ENCODE measurements at regions not wholly inside any gene's neighbourhood (a gene's known extent, or its start where the extent isn't known, plus 50 kb on each side); places are given as distances from the start of the nearest gene placed in this dataset.
A peak's percentile ranks its signal among the peaks of the same experiment; 100 is the strongest.

DNA sequence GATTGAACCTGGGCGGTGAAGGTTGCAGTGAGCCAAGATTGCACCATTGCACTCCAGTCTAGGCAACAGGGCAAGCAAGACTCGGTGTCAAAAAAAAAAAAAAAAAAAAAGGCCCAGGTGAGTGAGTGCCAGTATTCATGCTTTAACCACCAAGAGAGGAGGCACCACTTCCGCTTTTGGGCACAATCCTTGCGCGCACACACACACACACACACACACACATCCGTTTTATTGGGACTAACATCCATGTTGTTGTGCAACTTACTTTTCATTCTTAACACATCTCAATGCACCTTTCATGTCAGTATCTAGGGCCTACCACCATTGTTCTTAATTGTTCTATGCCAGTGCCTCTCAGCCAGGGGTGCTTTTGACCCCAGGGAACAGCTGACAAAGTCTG is 263.0 kb downstream of the CDC5L start:
- TF ChIP-seq, protein P1, sequence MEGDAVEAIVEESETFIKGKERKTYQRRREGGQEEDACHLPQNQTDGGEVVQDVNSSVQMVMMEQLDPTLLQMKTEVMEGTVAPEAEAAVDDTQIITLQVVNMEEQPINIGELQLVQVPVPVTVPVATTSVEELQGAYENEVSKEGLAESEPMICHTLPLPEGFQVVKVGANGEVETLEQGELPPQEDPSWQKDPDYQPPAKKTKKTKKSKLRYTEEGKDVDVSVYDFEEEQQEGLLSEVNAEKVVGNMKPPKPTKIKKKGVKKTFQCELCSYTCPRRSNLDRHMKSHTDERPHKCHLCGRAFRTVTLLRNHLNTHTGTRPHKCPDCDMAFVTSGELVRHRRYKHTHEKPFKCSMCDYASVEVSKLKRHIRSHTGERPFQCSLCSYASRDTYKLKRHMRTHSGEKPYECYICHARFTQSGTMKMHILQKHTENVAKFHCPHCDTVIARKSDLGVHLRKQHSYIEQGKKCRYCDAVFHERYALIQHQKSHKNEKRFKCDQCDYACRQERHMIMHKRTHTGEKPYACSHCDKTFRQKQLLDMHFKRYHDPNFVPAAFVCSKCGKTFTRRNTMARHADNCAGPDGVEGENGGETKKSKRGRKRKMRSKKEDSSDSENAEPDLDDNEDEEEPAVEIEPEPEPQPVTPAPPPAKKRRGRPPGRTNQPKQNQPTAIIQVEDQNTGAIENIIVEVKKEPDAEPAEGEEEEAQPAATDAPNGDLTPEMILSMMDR (conservative IDR thresholded peaks at IDR 0.05; ENCODE audit: low read depth, low read length): no peak
- H3K4me3 ChIP-seq (ENCODE audit: low read depth, low read length): no peak overlapping the region
- DNase-seq (ENCODE audit: low read depth): no peak

DNA sequence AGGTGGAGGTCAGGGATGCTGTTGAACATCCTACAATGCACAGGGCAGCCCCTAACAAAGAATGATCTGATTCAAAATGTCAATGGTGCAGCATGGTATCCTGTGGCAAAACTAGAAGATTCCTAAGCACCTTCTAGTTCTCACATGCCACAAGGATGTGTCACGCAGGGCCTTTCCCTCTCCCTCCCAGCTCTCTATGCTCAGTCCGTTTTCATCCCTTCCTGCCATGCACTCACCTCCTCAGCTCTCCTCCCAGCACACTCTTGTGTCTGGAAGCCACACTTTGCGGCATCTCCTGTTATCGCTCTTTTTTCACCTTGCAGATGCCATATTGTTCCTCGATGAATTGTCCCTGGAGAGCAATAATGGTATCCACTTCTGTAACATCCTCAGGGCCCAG is 263.4 kb downstream of the CDC5L start:
- no peak overlapping the region for H3K4me3 ChIP-seq (ENCODE audit: low read depth, low read length)
- peak; percentile 42 for DNase-seq (ENCODE audit: low read depth)
- TF ChIP-seq, protein P1 (conservative IDR thresholded peaks at IDR 0.05; ENCODE audit: low read depth, low read length): no peak

DNA sequence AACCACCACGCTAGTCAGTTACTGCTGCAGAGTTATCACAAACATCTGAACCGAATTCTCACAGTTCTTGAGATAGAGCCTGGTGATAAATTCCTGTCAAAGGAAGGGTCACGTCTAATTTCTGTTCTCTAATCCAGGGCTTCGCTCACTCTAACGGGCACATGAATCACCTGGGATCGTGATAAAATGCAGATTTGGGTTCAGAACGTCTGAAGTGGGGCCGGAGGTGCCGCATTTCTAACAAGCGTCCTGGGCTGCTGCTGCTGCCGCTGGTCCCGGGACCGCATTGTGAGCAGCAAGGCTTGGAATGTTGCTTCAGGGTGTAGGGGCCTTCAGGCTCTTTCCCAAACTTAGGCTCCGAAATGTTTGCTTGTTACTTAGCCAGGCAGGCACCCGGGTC is 264.1 kb downstream of the CDC5L start:
- H3K4me3 ChIP-seq (ENCODE audit: low read depth, low read length): no peak overlapping the region
- DNase-seq (ENCODE audit: low read depth): no peak
- TF ChIP-seq, protein P1 (conservative IDR thresholded peaks at IDR 0.05; ENCODE audit: low read depth, low read length): no peak

DNA sequence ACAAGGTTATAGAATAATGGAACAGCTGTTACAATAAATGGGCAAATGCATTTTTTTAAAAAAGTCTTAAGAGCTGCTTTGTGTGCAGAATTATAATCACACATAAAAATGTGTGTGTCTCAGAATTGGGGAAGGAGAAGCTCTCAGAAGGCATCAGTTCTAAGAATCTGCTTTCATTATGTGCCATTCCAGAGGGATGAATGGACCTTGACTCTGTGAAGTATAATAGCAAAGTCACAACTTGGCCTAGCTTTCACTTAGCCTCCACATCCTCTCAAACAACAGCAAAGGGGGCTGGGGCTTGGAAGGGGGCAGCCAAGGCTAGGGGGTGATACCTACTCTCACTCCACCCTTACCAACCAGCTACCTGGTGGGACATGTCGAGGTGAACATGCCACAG is 265.0 kb downstream of the CDC5L start:
- no peak for DNase-seq (ENCODE audit: low read depth)

DNA sequence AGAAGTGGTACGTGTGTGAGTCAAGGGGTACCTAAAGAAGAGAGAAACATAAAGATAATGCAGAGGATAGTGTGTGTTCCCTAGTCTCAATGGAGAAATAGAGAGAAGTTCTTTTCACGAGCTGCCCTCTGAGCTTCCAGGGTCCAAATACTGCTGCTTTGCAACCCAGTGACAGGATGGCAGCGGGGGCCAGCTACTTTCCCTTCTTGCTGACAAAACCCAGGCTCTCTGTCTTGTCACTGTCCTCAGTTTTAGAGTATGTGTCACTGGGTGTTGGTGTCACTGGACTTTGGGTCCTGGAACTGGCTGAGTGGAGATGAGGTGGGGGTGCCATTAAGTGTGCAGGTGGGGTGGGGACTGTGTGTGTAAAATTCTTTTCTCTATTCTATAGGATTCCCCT is 265.6 kb downstream of the CDC5L start:
- no peak overlapping the region for H3K4me3 ChIP-seq (ENCODE audit: low read depth, low read length)
- TF ChIP-seq, protein P1 (conservative IDR thresholded peaks at IDR 0.05; ENCODE audit: low read depth, low read length): no peak
- DNase-seq (ENCODE audit: low read depth): no peak

More for the DNA sequence above, 265.0 kb downstream of the CDC5L start:
- TF ChIP-seq, protein P1 (conservative IDR thresholded peaks at IDR 0.05; ENCODE audit: low read depth, low read length): no peak
- H3K4me3 ChIP-seq (ENCODE audit: low read depth, low read length): no peak overlapping the region

DNA sequence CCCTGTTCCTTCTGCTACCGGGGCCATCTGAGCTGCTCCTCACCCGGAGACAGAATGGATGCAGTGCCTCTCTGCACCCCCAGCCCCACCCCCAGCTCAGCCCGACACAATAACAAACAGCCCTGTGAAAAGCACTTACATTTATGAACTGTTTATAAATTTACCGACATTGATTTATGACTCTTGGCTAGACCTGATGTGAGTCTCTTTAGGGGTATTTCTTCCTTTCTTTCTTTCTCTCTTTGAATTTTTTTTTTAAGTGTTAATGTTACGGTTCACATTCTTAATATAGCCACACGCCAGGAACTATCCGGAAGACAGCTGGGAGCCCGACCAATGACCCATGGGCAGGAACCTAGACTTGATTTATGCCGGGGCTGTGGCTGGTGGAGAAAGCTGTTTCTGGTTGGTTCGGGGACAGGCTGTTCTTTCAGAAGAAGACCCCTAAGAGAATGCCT is 266.3 kb downstream of the CDC5L start:
- H3K4me3 ChIP-seq (ENCODE audit: low read depth, low read length): no peak overlapping the region
- DNase-seq (ENCODE audit: low read depth): peak; percentile 38
- TF ChIP-seq, protein P1 (conservative IDR thresholded peaks at IDR 0.05; ENCODE audit: low read depth, low read length): no peak

Measured in choroid plexus epithelial cell (primary cell).